ENCODE measurements at regions not wholly inside any gene's neighbourhood (a gene's known extent, or its start where the extent isn't known, plus 50 kb on each side); places are given as distances from the start of the nearest gene placed in this dataset.

DNA sequence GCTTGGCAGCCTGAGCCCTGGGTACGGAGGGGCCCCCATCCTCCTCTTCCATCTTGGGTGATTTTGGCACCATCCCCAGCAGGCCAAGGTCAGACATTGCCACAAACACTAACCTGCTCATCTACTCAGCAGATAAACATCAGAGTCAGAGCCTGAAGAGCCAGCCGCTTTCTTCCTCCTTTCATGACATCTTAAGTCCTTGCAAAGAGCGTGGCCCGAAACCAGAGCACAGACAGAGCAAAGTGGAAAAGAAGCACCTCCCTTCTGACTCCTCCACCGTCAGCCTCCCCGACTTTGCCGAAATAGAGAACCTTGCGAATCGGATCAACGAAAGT is 60.4 kb upstream of the RPH3AL start:
- Histone ChIP-seq H3K27ac (ENCODE audit: low read length) (no peak overlapping the region), H3K4me1 (ENCODE audit: control insufficient read depth, insufficient read depth, low read length) (peaks cover 21% of the 10 kb centered on the region), H3K27me3 (ENCODE audit: control insufficient read depth in 1 of 2, insufficient read depth in 2 of 2, low read length in 2 of 2) (no peaks in the 10 kb centered on the region), H3K9ac (ENCODE audit: low read length in 2 of 2) (no peak overlapping the region), H3K9me3 (ENCODE audit: control insufficient read depth in 2 of 2, low read length in 2 of 2) (no peaks in the 10 kb centered on the region), H3K36me3 (ENCODE audit: control insufficient read depth in 2 of 2, insufficient read depth in 2 of 2, low read length in 2 of 2) (peaks cover 0 to 3% of the 10 kb centered on the region in 2 donors), H3K4me3 (ENCODE audit: low read length in 2 of 2) (no peak overlapping the region)

DNA sequence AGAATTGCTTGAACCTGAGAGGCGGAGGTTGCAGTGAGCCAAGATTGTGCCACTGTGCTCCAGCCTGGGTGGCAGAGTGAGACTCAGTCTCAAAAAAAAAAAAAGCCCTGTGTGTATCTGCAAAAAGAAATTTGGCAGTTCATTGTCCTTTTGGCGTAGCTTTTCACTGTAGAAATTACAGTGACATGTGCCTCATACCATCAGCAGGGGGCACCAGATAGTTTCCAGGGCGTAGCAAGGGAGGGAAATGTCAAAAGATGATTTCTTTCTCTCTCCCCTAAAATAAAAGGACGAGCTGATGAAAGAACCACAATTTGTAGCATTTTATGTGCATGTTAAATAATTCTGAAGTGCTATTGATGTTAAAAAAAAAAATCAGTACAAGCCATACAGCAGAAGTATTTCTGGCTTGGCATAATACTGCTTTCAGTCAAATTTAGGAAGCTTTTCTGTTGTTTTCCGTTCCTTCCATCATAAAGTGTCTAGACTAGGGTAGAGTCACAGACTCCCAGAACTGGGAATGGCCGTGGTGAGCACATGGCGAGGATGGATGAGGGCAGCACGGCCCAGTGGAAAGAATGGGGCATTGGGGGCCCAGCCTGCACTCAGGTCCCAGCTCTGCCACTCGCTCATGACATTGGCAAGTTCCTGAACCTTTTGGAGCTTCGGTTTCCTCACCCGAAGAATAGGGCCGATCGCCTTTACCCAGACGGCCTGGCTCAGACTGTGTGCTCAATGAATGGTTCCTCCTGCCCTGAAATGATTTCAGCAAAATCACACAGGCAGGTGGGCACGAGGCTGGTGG is 59.8 kb upstream of the RPH3AL start:
- Histone ChIP-seq H3K27ac (ENCODE audit: low read length) (no peak overlapping the region), H3K9ac (ENCODE audit: low read length in 2 of 2) (no peak overlapping the region), H3K27me3 (ENCODE audit: control insufficient read depth in 1 of 2, insufficient read depth in 2 of 2, low read length in 2 of 2) (no peaks in the 10 kb centered on the region), H3K4me3 (ENCODE audit: low read length in 2 of 2) (no peak overlapping the region), H3K9me3 (ENCODE audit: control insufficient read depth in 2 of 2, low read length in 2 of 2) (no peaks in the 10 kb centered on the region), H3K4me1 (ENCODE audit: control insufficient read depth, insufficient read depth, low read length) (peaks cover 21% of the 10 kb centered on the region), H3K36me3 (ENCODE audit: control insufficient read depth in 2 of 2, insufficient read depth in 2 of 2, low read length in 2 of 2) (peaks cover 0 to 3% of the 10 kb centered on the region in 2 donors)

DNA sequence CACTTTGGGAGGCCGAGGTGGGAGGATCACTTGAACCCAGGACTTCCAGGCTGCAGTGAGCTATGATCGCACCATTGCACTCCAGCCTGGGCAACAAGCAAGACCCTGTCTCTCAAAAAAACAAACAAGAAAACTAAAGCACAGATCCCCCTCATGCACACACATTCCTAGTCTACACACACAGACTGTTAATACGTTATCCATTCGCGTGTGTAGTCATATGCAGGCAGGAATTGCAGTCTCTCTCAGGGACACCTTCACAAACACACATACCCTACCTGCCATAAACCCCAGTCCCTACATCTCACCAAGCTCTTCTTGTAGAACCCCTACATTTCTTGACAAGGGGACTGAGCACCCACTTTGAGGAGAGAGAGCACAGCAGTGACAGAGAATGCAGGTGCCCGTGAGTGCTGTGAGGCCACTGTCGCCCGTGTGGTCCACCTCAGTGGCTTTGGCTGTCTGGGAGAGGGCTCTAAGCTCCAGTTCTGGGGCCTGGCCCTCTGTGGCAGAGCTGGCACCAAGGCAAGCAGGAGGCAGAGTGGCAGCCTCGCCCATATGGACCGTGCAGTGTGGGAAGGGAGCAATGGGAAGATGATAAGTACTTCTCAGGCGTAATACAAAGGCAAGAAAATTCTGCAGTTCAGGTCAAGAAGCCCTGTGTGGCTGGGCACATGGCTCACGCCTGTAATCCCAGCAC is 59.0 kb upstream of the RPH3AL start:
- peaks cover 21% of the 10 kb centered on the region for H3K4me1 ChIP-seq (ENCODE audit: control insufficient read depth, insufficient read depth, low read length)
- H3K9me3 ChIP-seq (ENCODE audit: control insufficient read depth in 2 of 2, low read length in 2 of 2): no peaks in the 10 kb centered on the region
- H3K4me3 ChIP-seq (ENCODE audit: low read length in 2 of 2): peak overlapping the region in 1 of 2 donors; percentile 58
- peak overlapping the region in 1 of 2 donors; percentile 94 for H3K9ac ChIP-seq (ENCODE audit: low read length in 2 of 2)
- peaks cover 0 to 3% of the 10 kb centered on the region in 2 donors for H3K36me3 ChIP-seq (ENCODE audit: control insufficient read depth in 2 of 2, insufficient read depth in 2 of 2, low read length in 2 of 2)
- H3K27ac ChIP-seq (ENCODE audit: low read length): no peak overlapping the region
- no peaks in the 10 kb centered on the region for H3K27me3 ChIP-seq (ENCODE audit: control insufficient read depth in 1 of 2, insufficient read depth in 2 of 2, low read length in 2 of 2)

DNA sequence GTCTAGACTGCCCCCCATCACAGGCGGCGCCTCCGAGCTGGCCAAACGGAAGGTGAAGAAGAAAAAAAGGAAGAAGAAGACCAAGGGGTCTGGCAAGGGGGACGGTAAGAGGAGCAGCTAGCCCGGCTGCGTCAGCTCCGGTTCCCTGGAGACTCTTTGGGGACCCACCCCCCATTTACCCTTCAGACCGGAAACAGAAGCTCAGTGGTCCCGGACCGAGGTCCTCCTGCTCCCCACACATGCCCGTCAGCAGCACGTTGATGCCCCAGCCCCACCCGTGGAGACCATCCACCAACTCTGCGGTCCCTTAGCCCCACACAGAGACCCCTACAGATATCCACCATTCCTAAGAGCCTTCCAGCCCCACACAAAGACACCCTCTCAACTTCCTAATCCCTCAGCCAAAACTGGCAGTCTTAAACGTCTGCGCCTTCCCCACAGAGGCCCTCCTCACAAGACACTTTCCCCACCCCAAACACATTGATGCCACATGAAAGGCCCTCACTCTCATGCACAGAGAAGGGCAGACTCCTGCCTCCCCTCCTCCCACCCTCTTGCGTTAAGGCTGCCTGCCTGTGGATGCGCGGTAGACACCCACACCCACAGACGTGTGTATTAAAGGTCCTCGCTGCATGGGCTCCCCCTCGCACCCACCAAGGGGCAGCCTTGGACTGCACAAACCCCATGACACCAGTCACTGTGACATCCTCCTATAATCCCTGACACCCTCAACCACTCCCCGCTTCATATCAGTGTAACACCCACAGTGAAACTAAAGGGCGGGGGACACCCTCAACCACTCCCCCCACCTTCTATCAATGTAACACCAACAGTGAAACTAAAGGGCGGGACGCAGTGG is 58.2 kb upstream of the RPH3AL start:
- Histone ChIP-seq H3K27me3 (ENCODE audit: control insufficient read depth in 1 of 2, insufficient read depth in 2 of 2, low read length in 2 of 2) (no peaks in the 10 kb centered on the region), H3K4me3 (ENCODE audit: low read length in 2 of 2) (peak overlapping the region; percentile 58 to 81), H3K4me1 (ENCODE audit: control insufficient read depth, insufficient read depth, low read length) (peaks cover 21% of the 10 kb centered on the region), H3K27ac (ENCODE audit: low read length) (peak overlapping the region; percentile 41), H3K9ac (ENCODE audit: low read length in 2 of 2) (peak overlapping the region; percentile 66 to 94), H3K36me3 (ENCODE audit: control insufficient read depth in 2 of 2, insufficient read depth in 2 of 2, low read length in 2 of 2) (peaks cover 0 to 3% of the 10 kb centered on the region in 2 donors), H3K9me3 (ENCODE audit: control insufficient read depth in 2 of 2, low read length in 2 of 2) (no peaks in the 10 kb centered on the region)

DNA sequence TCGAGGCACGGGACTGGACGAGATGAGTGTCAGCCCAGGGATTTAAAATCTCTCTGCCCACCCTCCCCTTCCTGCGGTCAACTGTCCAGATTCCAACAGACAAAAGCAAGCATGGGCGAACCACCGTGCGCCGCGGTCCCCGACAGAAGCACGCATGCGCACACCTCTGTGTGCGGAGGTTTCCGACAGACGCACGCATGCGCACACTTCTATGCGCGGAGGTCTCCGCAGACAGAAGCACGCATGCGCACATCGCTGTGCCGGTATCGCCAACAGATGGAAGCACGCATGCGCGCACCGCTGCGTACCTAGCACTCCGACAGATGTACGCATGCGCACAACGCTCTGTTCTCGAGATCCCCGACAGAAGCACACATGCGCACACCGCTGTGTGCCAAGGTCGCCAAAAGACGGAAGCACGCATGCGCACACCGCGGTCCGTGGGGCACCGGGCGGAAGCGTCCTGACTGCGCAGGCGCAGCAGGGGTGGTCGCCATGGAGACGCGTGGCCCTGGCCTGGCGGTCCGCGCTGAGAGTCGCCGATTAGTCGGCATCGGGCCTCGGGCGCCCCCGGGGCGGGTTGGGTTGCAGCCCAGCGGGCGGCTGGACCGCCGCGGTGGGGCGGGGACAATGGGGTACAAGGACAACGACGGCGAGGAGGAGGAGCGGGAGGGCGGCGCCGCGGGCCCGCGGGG is 57.4 kb upstream of the RPH3AL start:
- H3K27me3 ChIP-seq (ENCODE audit: control insufficient read depth in 1 of 2, insufficient read depth in 2 of 2, low read length in 2 of 2): no peaks in the 10 kb centered on the region
- peaks cover 21% of the 10 kb centered on the region for H3K4me1 ChIP-seq (ENCODE audit: control insufficient read depth, insufficient read depth, low read length)
- H3K9ac ChIP-seq (ENCODE audit: low read length in 2 of 2): peak overlapping the region; percentile 72 to 94
- peak overlapping the region; percentile 46 for H3K27ac ChIP-seq (ENCODE audit: low read length)
- no peaks in the 10 kb centered on the region for H3K9me3 ChIP-seq (ENCODE audit: control insufficient read depth in 2 of 2, low read length in 2 of 2)
- H3K4me3 ChIP-seq (ENCODE audit: low read length in 2 of 2): peak overlapping the region; percentile 68 to 81
- peaks cover 0 to 3% of the 10 kb centered on the region in 2 donors for H3K36me3 ChIP-seq (ENCODE audit: control insufficient read depth in 2 of 2, insufficient read depth in 2 of 2, low read length in 2 of 2)

DNA sequence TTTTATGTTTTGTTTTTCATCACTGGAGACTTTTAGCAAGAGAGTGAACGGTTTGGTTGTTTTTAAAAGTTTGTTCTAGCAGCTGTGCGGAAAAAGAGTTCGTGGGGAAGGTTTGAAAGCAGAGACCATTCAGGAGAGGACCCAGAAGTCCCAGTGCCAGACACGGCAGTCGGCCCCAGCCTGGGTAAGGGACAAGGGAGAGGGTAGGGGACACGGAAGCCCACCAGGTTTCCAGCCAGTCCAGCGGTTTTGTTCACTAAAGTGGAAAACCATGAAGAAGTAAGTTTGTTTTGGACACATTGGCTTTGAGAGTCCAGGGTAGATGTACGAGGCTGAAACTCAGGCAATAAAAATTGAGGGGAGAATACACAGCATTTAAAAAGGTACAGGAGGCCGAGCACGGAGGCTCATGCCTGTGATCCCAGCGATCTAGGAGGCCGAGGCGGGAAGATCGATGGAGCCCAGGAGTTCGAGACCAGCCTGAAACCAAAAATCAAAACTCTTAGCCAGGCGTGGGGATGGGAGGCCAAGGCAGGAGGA is 56.8 kb upstream of the RPH3AL start:
- peaks cover 21% of the 10 kb centered on the region for H3K4me1 ChIP-seq (ENCODE audit: control insufficient read depth, insufficient read depth, low read length)
- peak overlapping the region; percentile 46 for H3K27ac ChIP-seq (ENCODE audit: low read length)
- H3K9me3 ChIP-seq (ENCODE audit: control insufficient read depth in 2 of 2, low read length in 2 of 2): no peaks in the 10 kb centered on the region
- no peaks in the 10 kb centered on the region for H3K27me3 ChIP-seq (ENCODE audit: control insufficient read depth in 1 of 2, insufficient read depth in 2 of 2, low read length in 2 of 2)
- H3K36me3 ChIP-seq (ENCODE audit: control insufficient read depth in 2 of 2, insufficient read depth in 2 of 2, low read length in 2 of 2): no peaks in the 10 kb centered on the region
- peak overlapping the region; percentile 68 to 81 for H3K4me3 ChIP-seq (ENCODE audit: low read length in 2 of 2)
- peak overlapping the region; percentile 56 to 72 for H3K9ac ChIP-seq (ENCODE audit: low read length in 2 of 2)

DNA sequence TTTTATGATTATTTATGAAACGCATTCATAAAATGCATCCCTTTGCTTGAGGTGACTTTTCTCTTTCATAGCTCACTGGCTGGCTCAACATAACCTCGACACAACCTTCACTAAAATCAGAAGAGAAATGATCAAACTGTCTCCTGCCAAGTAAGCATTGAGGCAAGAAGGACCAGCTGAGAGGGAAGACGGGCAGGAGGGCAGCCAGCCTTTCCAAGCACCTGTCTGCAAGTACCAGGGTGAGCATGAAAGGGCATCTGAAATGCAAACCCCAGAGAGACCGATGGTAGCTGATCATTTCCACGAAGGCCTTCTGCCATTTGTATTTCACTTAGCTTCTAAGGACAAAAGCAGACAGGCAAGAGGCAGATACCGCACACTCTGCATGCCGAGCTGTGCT is 52.1 kb upstream of the RPH3AL start:
- no peak overlapping the region for H3K4me3 ChIP-seq (ENCODE audit: low read length in 2 of 2)
- H3K27ac ChIP-seq (ENCODE audit: low read length): no peak overlapping the region
- H3K9me3 ChIP-seq (ENCODE audit: control insufficient read depth in 2 of 2, low read length in 2 of 2): no peaks in the 10 kb centered on the region
- H3K4me1 ChIP-seq (ENCODE audit: control insufficient read depth, insufficient read depth, low read length): peaks cover 4% of the 10 kb centered on the region
- H3K36me3 ChIP-seq (ENCODE audit: control insufficient read depth in 2 of 2, insufficient read depth in 2 of 2, low read length in 2 of 2): no peaks in the 10 kb centered on the region
- no peak overlapping the region for H3K9ac ChIP-seq (ENCODE audit: low read length in 2 of 2)
- no peaks in the 10 kb centered on the region for H3K27me3 ChIP-seq (ENCODE audit: control insufficient read depth in 1 of 2, insufficient read depth in 2 of 2, low read length in 2 of 2)
